CD4-positive, alpha-beta T cell treated with Interferon gamma for 1 hour (primary cell): ENCODE measurements at regions not wholly inside any gene's neighbourhood (a gene's known extent, or its start where the extent isn't known, plus 50 kb on each side); places are given as distances from the start of the nearest gene placed in this dataset.
"Not testable (repeated sequence)": the region's sequence is repeated elsewhere in the genome, so short reads cannot be mapped to it uniquely, and the experiment has no call there.

Experiments
- DNase-seq: peaks from one replicate; pipeline ENCODE4 v3.0.0-alpha.2; 2020

- DNase-seq: no peak
These were observed 66.2 kb downstream of the SC5D start for GRCh38 chr11:121358760-121359159.

GRCh38 chr11:121359591-121359990 lies 67.0 kb downstream of the SC5D start:
- DNase-seq: no peak

- DNase-seq: not testable (repeated sequence)
These were observed 70.4 kb downstream of the SC5D start for GRCh38 chr11:121362955-121363354.

- DNase-seq: no peak
These were observed 72.7 kb downstream of the SC5D start for GRCh38 chr11:121365304-121365703.

- no peak for DNase-seq
These were observed 73.5 kb downstream of the SC5D start for GRCh38 chr11:121366038-121366437.

- peak; percentile 28 for DNase-seq
These were observed 74.7 kb downstream of the SC5D start for GRCh38 chr11:121367001-121367843.

GRCh38 chr11:121367844-121368225 lies 75.3 kb downstream of the SC5D start:
- DNase-seq: no peak

GRCh38 chr11:121368364-121369240 lies 76.0 kb downstream of the SC5D start:
- DNase-seq: no peak

- no peak for DNase-seq
These were observed 76.8 kb downstream of the SC5D start for GRCh38 chr11:121369366-121369765.

- DNase-seq: no peak
These were observed 79.5 kb downstream of the SC5D start for GRCh38 chr11:121372028-121372427.

- DNase-seq: no peak
These were observed 79.3 kb upstream of the SORL1 start for GRCh38 chr11:121372671-121373429.

- DNase-seq: no peak
These were observed 77.7 kb upstream of the SORL1 start for GRCh38 chr11:121374286-121374985.

- no peak for DNase-seq
These were observed 76.0 kb upstream of the SORL1 start for GRCh38 chr11:121376130-121376529.

GRCh38 chr11:121379145-121379810 lies 72.8 kb upstream of the SORL1 start:
- DNase-seq: not testable (repeated sequence)

- DNase-seq: no peak
These were observed 68.4 kb upstream of the SORL1 start for GRCh38 chr11:121383716-121384115.

- no peak for DNase-seq
These were observed 66.4 kb upstream of the SORL1 start for GRCh38 chr11:121385688-121386087.
